ENCODE measurements at regions not wholly inside any gene's neighbourhood (a gene's known extent, or its start where the extent isn't known, plus 50 kb on each side); places are given as distances from the start of the nearest gene placed in this dataset.

DNA sequence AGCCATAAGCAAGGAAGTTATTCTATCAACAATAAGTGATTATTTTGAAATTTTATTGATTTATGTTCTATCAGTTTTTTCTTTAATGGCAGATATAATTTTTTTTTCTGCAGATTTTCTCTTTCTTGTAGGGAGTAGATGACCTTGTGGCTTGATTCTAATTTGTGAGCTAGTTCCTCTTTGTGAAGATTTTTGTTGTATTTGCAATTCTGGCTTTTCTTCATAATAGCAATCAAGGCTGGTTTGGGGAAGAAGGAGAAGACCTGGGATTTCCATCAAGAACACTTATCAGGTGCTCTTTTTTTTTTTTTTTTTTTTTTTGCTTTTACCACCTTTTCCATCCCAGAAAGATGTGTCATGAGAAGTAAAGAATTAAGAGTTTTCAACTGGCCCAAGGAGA is 324.2 kb upstream of the MAN1A1 start (continued):
- no peak for TF ChIP-seq FOXJ3 (CRISPR knock-in tag; IDR thresholded peaks at IDR 0.05)
- no peak for TF ChIP-seq TAF1 (IDR thresholded peaks at IDR 0.05; ENCODE audit: borderline replicate concordance, low read depth, low read length)
- TF ChIP-seq, protein P1, sequence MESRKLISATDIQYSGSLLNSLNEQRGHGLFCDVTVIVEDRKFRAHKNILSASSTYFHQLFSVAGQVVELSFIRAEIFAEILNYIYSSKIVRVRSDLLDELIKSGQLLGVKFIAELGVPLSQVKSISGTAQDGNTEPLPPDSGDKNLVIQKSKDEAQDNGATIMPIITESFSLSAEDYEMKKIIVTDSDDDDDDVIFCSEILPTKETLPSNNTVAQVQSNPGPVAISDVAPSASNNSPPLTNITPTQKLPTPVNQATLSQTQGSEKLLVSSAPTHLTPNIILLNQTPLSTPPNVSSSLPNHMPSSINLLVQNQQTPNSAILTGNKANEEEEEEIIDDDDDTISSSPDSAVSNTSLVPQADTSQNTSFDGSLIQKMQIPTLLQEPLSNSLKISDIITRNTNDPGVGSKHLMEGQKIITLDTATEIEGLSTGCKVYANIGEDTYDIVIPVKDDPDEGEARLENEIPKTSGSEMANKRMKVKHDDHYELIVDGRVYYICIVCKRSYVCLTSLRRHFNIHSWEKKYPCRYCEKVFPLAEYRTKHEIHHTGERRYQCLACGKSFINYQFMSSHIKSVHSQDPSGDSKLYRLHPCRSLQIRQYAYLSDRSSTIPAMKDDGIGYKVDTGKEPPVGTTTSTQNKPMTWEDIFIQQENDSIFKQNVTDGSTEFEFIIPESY (IDR thresholded peaks at IDR 0.05; ENCODE audit: borderline replicate concordance, low read depth): no peak
- TF ChIP-seq, protein P2, sequence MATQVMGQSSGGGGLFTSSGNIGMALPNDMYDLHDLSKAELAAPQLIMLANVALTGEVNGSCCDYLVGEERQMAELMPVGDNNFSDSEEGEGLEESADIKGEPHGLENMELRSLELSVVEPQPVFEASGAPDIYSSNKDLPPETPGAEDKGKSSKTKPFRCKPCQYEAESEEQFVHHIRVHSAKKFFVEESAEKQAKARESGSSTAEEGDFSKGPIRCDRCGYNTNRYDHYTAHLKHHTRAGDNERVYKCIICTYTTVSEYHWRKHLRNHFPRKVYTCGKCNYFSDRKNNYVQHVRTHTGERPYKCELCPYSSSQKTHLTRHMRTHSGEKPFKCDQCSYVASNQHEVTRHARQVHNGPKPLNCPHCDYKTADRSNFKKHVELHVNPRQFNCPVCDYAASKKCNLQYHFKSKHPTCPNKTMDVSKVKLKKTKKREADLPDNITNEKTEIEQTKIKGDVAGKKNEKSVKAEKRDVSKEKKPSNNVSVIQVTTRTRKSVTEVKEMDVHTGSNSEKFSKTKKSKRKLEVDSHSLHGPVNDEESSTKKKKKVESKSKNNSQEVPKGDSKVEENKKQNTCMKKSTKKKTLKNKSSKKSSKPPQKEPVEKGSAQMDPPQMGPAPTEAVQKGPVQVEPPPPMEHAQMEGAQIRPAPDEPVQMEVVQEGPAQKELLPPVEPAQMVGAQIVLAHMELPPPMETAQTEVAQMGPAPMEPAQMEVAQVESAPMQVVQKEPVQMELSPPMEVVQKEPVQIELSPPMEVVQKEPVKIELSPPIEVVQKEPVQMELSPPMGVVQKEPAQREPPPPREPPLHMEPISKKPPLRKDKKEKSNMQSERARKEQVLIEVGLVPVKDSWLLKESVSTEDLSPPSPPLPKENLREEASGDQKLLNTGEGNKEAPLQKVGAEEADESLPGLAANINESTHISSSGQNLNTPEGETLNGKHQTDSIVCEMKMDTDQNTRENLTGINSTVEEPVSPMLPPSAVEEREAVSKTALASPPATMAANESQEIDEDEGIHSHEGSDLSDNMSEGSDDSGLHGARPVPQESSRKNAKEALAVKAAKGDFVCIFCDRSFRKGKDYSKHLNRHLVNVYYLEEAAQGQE (IDR thresholded peaks at IDR 0.05; ENCODE audit: low read depth, low read length): no peak
- no peak for TF ChIP-seq ELF1 (IDR thresholded peaks at IDR 0.05)
- TF ChIP-seq FOXM1 (IDR thresholded peaks at IDR 0.05; ENCODE audit: low read depth): no peak

- H3K4me2 ChIP-seq: no peak overlapping the region
- H3F3A ChIP-seq (replicated peaks; ENCODE audit: insufficient read depth): no peaks in the 10 kb centered on the region
- no peaks in the 10 kb centered on the region; a peak in 2 of 4 replicates for H3K4me1 ChIP-seq (ENCODE audit: control insufficient read depth in 1 of 2, insufficient read depth in 2 of 2, low read depth in 1 of 2, low read length in 1 of 2)
- no peak overlapping the region for H3K27ac ChIP-seq (ENCODE audit: low read depth in 2 of 2, low read length in 1 of 2)
- POLR2A ChIA-PET: no interaction called here
- H3K4me3 ChIP-seq (ENCODE audit: low read depth in 2 of 2, low read length in 1 of 2): no peak overlapping the region
- no peaks in the 10 kb centered on the region for H4K20me1 ChIP-seq (ENCODE audit: insufficient read depth)
- no peaks in the 10 kb centered on the region for H3K27me3 ChIP-seq (ENCODE audit: insufficient read depth)
- no peak overlapping the region for H2AFZ ChIP-seq (ENCODE audit: low read depth)
- WGBS (ENCODE audit: low lambda C conversion rate): 92% methylated on average over 1 of the region's 1 CpG
- no peaks in the 10 kb centered on the region for H3K9me3 ChIP-seq
- DNase-seq: no peak
- no peak overlapping the region for H3K9ac ChIP-seq
- CTCF ChIA-PET: no interaction called here
- no peaks in the 10 kb centered on the region for H3K36me3 ChIP-seq (replicated peaks in 1 of 2; ENCODE audit: control insufficient read depth in 1 of 2, insufficient read depth in 2 of 2, low read length in 1 of 2)
- no peaks in the 10 kb centered on the region for H3K79me2 ChIP-seq (ENCODE audit: insufficient read depth)
- no peaks in the 10 kb centered on the region for H3K9me2 ChIP-seq
- TF ChIP-seq TEAD4 (IDR thresholded peaks at IDR 0.05; ENCODE audit: borderline replicate concordance, insufficient read depth) (no peak), SIN3A (IDR thresholded peaks at IDR 0.05; ENCODE audit: borderline replicate concordance, low read depth, low read length) (no peak), EP300 (IDR thresholded peaks at IDR 0.05; ENCODE audit: borderline replicate concordance in 1 of 2, low read depth in 1 of 2, low read length in 1 of 2) (no peak), NRF1 (IDR thresholded peaks at IDR 0.05; ENCODE audit: low read depth, low read length) (no peak), RFX5 (IDR thresholded peaks at IDR 0.05; ENCODE audit: low read length) (no peak), FOSL2 (IDR thresholded peaks at IDR 0.05; ENCODE audit: borderline replicate concordance, low read depth) (no peak), TCF12 (IDR thresholded peaks at IDR 0.05) (no peak), JUND (IDR thresholded peaks at IDR 0.05) (no peak), FOXJ3 (CRISPR knock-in tag; IDR thresholded peaks at IDR 0.05) (no peak), MEF2A (IDR thresholded peaks at IDR 0.05; ENCODE audit: borderline replicate concordance, low read depth) (no peak), TAF1 (IDR thresholded peaks at IDR 0.05; ENCODE audit: borderline replicate concordance, low read depth, low read length) (no peak), MAX (IDR thresholded peaks at IDR 0.05; ENCODE audit: low read depth) (no peak), USF1 (IDR thresholded peaks at IDR 0.05; ENCODE audit: borderline replicate concordance, low read depth) (no peak), YY1 (IDR thresholded peaks at IDR 0.05; ENCODE audit: low read depth) (no peak), GABPA (IDR thresholded peaks at IDR 0.05; ENCODE audit: low read depth) (no peak)
- TF ChIP-seq, protein P2 (IDR thresholded peaks at IDR 0.05; ENCODE audit: low read depth, low read length): no peak
- TF ChIP-seq, protein P3, sequence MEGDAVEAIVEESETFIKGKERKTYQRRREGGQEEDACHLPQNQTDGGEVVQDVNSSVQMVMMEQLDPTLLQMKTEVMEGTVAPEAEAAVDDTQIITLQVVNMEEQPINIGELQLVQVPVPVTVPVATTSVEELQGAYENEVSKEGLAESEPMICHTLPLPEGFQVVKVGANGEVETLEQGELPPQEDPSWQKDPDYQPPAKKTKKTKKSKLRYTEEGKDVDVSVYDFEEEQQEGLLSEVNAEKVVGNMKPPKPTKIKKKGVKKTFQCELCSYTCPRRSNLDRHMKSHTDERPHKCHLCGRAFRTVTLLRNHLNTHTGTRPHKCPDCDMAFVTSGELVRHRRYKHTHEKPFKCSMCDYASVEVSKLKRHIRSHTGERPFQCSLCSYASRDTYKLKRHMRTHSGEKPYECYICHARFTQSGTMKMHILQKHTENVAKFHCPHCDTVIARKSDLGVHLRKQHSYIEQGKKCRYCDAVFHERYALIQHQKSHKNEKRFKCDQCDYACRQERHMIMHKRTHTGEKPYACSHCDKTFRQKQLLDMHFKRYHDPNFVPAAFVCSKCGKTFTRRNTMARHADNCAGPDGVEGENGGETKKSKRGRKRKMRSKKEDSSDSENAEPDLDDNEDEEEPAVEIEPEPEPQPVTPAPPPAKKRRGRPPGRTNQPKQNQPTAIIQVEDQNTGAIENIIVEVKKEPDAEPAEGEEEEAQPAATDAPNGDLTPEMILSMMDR (IDR thresholded peaks at IDR 0.05): no peak
Observed at GRCh38 chr6:119672725-119673124, 323.2 kb upstream of the MAN1A1 start.
